ENCODE measurements at regions not wholly inside any gene's neighbourhood (a gene's known extent, or its start where the extent isn't known, plus 50 kb on each side); places are given as distances from the start of the nearest gene placed in this dataset.

DNA sequence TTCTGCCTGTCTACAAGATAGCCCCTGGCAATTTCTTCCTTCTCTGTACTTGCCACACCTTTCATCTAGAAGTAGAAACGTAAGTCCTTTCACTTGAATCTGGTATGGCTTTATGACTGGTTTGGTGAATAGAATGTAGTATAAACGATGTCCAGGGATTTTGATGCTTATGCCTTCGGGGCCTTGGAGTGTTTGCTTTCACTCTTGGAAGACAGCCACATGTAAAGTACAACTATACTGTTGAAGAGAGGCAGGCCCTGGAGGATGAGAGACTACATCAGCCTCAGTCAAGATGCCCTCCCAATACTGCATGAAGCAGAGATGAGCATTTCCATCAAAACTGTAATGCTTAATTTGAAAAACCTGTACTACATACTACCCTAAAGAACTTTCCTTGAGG lies 553.8 kb upstream of the C9orf72 start:
- TF ChIP-seq, protein P1, sequence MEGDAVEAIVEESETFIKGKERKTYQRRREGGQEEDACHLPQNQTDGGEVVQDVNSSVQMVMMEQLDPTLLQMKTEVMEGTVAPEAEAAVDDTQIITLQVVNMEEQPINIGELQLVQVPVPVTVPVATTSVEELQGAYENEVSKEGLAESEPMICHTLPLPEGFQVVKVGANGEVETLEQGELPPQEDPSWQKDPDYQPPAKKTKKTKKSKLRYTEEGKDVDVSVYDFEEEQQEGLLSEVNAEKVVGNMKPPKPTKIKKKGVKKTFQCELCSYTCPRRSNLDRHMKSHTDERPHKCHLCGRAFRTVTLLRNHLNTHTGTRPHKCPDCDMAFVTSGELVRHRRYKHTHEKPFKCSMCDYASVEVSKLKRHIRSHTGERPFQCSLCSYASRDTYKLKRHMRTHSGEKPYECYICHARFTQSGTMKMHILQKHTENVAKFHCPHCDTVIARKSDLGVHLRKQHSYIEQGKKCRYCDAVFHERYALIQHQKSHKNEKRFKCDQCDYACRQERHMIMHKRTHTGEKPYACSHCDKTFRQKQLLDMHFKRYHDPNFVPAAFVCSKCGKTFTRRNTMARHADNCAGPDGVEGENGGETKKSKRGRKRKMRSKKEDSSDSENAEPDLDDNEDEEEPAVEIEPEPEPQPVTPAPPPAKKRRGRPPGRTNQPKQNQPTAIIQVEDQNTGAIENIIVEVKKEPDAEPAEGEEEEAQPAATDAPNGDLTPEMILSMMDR (conservative IDR thresholded peaks at IDR 0.05; ENCODE audit: low read length), result no peak
- TF ChIP-seq EZH2phosphoT487 (IDR thresholded peaks at IDR 0.05; ENCODE audit: borderline replicate concordance), result no peak

Data from Loucy (cell line).